IMR-90 (cell line): ENCODE measurements at regions not wholly inside any gene's neighbourhood (a gene's known extent, or its start where the extent isn't known, plus 50 kb on each side); places are given as distances from the start of the nearest gene placed in this dataset.

Experiments used
- FOS ChIP-seq: fragments of 150-350 bp; IDR thresholded peaks from 2 replicates; pipeline ENCODE4 v1.6.1; 2016; ENCODE audit warnings: low read depth, low read length
- MAZ ChIP-seq: IDR thresholded peaks from 2 replicates; pipeline ENCODE4 v1.6.1; 2012; ENCODE audit warnings: low read depth, mild to moderate bottlenecking, low read length, improper control_type of control experiment, moderate library complexity, borderline replicate concordance
- POLR2A ChIP-seq: IDR thresholded peaks from 2 replicates; pipeline ENCODE4 v1.6.1; 2012; ENCODE audit warnings: mild to moderate bottlenecking, low read depth, low read length
- RAD21 ChIP-seq: IDR thresholded peaks from 2 replicates; pipeline ENCODE4 v1.6.1; 2012; ENCODE audit warnings: low read length, improper control_type of control experiment
- SMC3 ChIP-seq: fragments of 150-350 bp; IDR thresholded peaks from 2 replicates; pipeline ENCODE4 v1.6.1; 2016; ENCODE audit warnings: low read depth, mild to moderate bottlenecking, antibody characterized with exemption, low read length, moderate library complexity
- TF ChIP-seq, protein P1 (sequence below): conservative IDR thresholded peaks from 2 replicates; pipeline ENCODE4 v1.5.1; 2012; ENCODE audit warnings: mild to moderate bottlenecking, low read depth, low read length, improper control_type of control experiment

DNA sequence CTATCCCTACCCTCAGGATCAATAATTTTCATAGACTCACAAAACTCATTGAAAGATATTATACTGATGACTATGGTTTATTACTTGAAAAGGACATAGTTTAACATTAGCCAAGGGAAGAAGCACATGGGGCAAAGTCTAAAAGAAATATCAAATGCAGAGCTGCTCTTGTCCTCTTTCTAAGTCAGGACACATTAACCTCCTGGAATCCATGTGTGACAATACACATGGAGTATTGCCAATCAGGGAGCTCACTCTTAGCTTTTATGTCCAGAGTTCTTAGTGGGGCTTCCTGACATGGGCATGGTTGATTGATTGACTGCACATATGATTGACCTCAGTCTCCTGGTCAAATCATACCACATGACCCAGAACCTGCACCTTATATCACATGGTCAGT, 165.5 kb upstream of the COX7C start:
- TF ChIP-seq, protein P1, sequence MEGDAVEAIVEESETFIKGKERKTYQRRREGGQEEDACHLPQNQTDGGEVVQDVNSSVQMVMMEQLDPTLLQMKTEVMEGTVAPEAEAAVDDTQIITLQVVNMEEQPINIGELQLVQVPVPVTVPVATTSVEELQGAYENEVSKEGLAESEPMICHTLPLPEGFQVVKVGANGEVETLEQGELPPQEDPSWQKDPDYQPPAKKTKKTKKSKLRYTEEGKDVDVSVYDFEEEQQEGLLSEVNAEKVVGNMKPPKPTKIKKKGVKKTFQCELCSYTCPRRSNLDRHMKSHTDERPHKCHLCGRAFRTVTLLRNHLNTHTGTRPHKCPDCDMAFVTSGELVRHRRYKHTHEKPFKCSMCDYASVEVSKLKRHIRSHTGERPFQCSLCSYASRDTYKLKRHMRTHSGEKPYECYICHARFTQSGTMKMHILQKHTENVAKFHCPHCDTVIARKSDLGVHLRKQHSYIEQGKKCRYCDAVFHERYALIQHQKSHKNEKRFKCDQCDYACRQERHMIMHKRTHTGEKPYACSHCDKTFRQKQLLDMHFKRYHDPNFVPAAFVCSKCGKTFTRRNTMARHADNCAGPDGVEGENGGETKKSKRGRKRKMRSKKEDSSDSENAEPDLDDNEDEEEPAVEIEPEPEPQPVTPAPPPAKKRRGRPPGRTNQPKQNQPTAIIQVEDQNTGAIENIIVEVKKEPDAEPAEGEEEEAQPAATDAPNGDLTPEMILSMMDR = no peak
- TF ChIP-seq POLR2A (no peak), RAD21 (no peak), SMC3 (no peak), MAZ (no peak), FOS (no peak)
